Naive thymus-derived CD4-positive, alpha-beta T cell (primary cell): ENCODE measurements at regions not wholly inside any gene's neighbourhood (a gene's known extent, or its start where the extent isn't known, plus 50 kb on each side); places are given as distances from the start of the nearest gene placed in this dataset.

Source experiments
- ATAC-seq: fragments of 150-1000 bp; cut with Tn5 transposase; 2 replicates; pipeline ENCODE4 v1.10.0; 2021; ENCODE audit warnings: mild to moderate bottlenecking, moderate library complexity
- CTCF ChIA-PET: fragments of 350-600 bp; sonication (Branson Sonifier 250); formaldehyde crosslinking; loops from one replicate; lab custom pipeline; 2021; ENCODE audit warnings: antibody characterized with exemption; lab: Charles Lee
- POLR2A ChIA-PET: fragments of 350-600 bp; sonication (Branson Sonifier 250); formaldehyde crosslinking; loops from one replicate; lab custom pipeline; 2021; ENCODE audit warnings: antibody characterized with exemption, inconsistent platforms; lab: Charles Lee
- DNase-seq, 9 donors: peaks; one replicate each; pipeline versions ENCODE4 v3.0.0 to v3.0.0-alpha.2; 2020 to 2022; ENCODE audit warnings: mixed read lengths in 1 of 9
- H3K27ac ChIP-seq: one replicate; pipeline ENCODE4 v1.7.0; 2013; ENCODE audit warnings: mild to moderate bottlenecking, low read depth, low read length, moderate library complexity
- H3K27me3 ChIP-seq, 2 donors: one replicate each; pipeline ENCODE4 v1.7.0; 2013; ENCODE audit warnings: low read length in 2 of 2, mild to moderate bottlenecking in 2 of 2, moderate library complexity in 2 of 2; ENCODE audit not compliant: control insufficient read depth in 2 of 2, insufficient read depth in 2 of 2
- H3K36me3 ChIP-seq, 3 experiments: 1 replicate in 2 of 3; 2 replicates in 1 of 3; pipeline ENCODE4 v1.7.0; 2013; ENCODE audit warnings: low read length in 3 of 3, mild to moderate bottlenecking in 3 of 3, moderate library complexity in 1 of 3; ENCODE audit not compliant: insufficient read depth in 3 of 3, control insufficient read depth in 2 of 3
- H3K4me1 ChIP-seq, 2 donors: one replicate each; pipeline ENCODE4 v1.7.0; 2013; ENCODE audit warnings: low read length in 2 of 2, mild to moderate bottlenecking in 2 of 2, moderate library complexity in 1 of 2; ENCODE audit not compliant: control insufficient read depth in 2 of 2, insufficient read depth in 2 of 2
- H3K4me3 ChIP-seq: 2 replicates; pipeline ENCODE4 v1.7.0; 2013; ENCODE audit warnings: mild to moderate bottlenecking, low read length
- H3K9me3 ChIP-seq, 3 experiments: 1 replicate in 2 of 3; 2 replicates in 1 of 3; pipeline ENCODE4 v1.7.0; 2013; ENCODE audit warnings: low read length in 3 of 3; ENCODE audit not compliant: control insufficient read depth in 2 of 3
- H3K27ac Mint-ChIP-seq, 9 donors: one replicate each; pipeline ENCODE4 v1.8.0; 2020 to 2022; ENCODE audit warnings: mixed read lengths in 9 of 9, mild to moderate bottlenecking in 8 of 9, moderate library complexity in 5 of 9, inconsistent platforms in 2 of 9
- H3K27me3 Mint-ChIP-seq, 5 donors: one replicate each; pipeline ENCODE4 v1.8.0; 2021 to 2022; ENCODE audit warnings: mixed read lengths in 5 of 5, mild to moderate bottlenecking in 1 of 5
- H3K36me3 Mint-ChIP-seq, 5 donors: one replicate each; pipeline ENCODE4 v1.8.0; 2020 to 2022; ENCODE audit warnings: mixed read lengths in 5 of 5, mild to moderate bottlenecking in 3 of 5, inconsistent platforms in 1 of 5
- H3K4me1 Mint-ChIP-seq, 7 donors: one replicate each; pipeline ENCODE4 v1.8.0; 2020 to 2022; ENCODE audit warnings: mixed read lengths in 7 of 7, mild to moderate bottlenecking in 3 of 7, inconsistent platforms in 1 of 7
- H3K4me3 Mint-ChIP-seq, 10 donors: one replicate each; pipeline ENCODE4 v1.8.0; 2020 to 2022; ENCODE audit warnings: mild to moderate bottlenecking in 10 of 10, mixed read lengths in 10 of 10, moderate library complexity in 6 of 10, inconsistent platforms in 2 of 10
- H3K9me3 Mint-ChIP-seq, 11 donors: one replicate each; pipeline ENCODE4 v1.8.0; 2020 to 2022; ENCODE audit warnings: mixed read lengths in 11 of 11, mild to moderate bottlenecking in 4 of 11, inconsistent platforms in 1 of 11, moderate library complexity in 1 of 11
- intact Hi-C, 2 donors: fragments of 100-400 bp; cut with micrococcal nuclease; formaldehyde crosslinking; loops; one replicate each; pipeline ENCODE4 v1.15.1; 2023

DNA sequence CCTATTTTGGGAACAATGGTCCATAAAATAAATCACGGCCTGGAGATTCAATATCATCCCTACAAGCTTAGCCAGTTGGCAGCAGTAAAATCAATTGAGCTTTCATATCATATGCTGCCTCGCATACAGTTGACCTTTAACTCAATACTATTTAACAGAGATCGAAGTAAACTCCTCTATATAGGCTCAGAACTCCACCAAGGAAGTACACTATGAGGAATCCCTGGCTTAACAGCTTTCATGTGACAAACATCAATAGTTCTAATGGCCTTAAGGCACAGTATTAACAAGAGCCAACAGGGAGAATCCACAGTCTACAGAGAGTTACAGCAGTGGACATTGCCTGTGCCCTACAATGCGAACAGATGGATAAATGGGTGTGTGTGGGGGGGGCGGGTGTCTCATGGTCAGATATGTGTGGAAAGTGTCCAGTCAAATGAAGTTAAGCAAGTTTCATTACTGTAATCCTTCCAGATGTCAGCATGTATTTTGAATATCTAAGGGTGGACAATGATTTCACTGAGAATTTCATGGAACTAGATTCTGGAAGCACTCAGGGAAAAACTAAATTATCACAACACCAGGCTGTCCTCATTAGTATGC is 98.2 kb upstream of the FAM9B start:
- Mint-ChIP-seq H3K9me3 (peaks cover 0 to 6% (median 4%) of the 10 kb centered on the region in 11 donors), H3K4me3 (no peak overlapping the region), H3K27ac (no peak overlapping the region), H3K4me1 (peaks cover 0 to 2% (median 0%) of the 10 kb centered on the region in 7 donors), H3K27me3 (peaks cover 0 to 3% (median 0%) of the 10 kb centered on the region in 5 donors), H3K36me3 (peaks cover 0 to 3% (median 0%) of the 10 kb centered on the region in 5 donors)
- Histone ChIP-seq H3K27ac (no peak overlapping the region), H3K4me1 (no peaks in the 10 kb centered on the region), H3K27me3 (no peaks in the 10 kb centered on the region), H3K9me3 (no peaks in the 10 kb centered on the region), H3K36me3 (no peaks in the 10 kb centered on the region), H3K4me3 (no peak overlapping the region)
- ChIA-PET POLR2A (no interaction called here), CTCF (no interaction called here)
- intact Hi-C loops, result no loop called here
- ATAC-seq (no peak), DNase-seq (no peak)

DNA sequence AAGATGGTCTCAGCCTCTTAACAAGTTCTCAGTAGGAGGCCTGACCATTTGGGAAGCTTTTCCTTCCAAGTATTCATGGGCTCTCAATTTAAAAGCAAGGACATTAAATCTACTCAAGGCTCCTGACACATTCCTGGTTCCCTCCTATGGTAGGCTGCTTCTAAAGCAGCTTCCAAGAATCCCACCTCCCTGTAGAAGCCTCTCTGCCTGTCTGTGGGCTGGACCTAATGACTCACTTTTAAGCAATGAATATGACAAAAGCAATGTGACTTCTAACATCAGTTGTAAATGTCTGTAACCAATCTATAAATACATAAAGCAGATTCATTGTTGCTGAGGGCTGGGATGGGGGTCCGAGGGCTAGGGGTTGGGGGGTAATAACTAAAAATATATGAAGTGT is 99.5 kb upstream of the FAM9B start:
- no peaks in the 10 kb centered on the region for H3K27me3 Mint-ChIP-seq
- Histone ChIP-seq H3K4me1 (no peaks in the 10 kb centered on the region), H3K9me3 (no peaks in the 10 kb centered on the region), H3K27ac (no peak overlapping the region), H3K27me3 (no peaks in the 10 kb centered on the region), H3K4me3 (no peak overlapping the region), H3K36me3 (no peaks in the 10 kb centered on the region)
- H3K4me1 Mint-ChIP-seq, result peaks cover 0 to 2% (median 0%) of the 10 kb centered on the region in 7 donors
- ChIA-PET POLR2A (no interaction called here), CTCF (interaction anchor here (0.5 kb wide), 1 partner anchor 29 kb away, joined by 5 read pairs; no protein-coding TSS in a partner anchor)
- intact Hi-C loops, result no loop called here
- DNase-seq, result no peak
- H3K9me3 Mint-ChIP-seq, result peaks cover 0 to 6% (median 3%) of the 10 kb centered on the region in 11 donors
- H3K4me3 Mint-ChIP-seq, result no peak overlapping the region
- no peak overlapping the region for H3K27ac Mint-ChIP-seq
- peaks cover 0 to 4% (median 0%) of the 10 kb centered on the region in 5 donors for H3K36me3 Mint-ChIP-seq
- ATAC-seq, result no peak

DNA sequence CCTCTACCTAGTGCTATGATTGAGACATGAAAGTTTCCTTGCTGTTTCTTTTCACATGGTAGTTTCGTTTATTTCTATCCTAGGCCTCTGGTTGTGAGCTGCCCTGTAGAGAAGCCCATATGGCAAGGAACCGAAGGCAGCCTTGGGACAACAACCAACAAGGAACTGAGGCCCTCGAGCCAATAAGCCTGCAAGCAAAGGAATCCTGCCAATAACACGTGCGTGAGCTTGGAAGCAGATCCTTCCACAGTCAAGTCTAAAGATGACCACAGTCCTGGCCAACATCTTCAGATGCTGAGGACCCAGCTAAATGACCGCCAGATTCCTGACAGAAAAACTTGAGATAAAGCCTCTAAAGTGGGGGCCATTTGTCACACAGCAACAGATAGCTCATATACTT is 100.4 kb upstream of the FAM9B start:
- no peaks in the 10 kb centered on the region for H3K4me1 ChIP-seq
- no peaks in the 10 kb centered on the region for H3K9me3 ChIP-seq
- Mint-ChIP-seq H3K36me3 (peaks cover 0 to 4% (median 0%) of the 10 kb centered on the region in 5 donors), H3K27me3 (no peaks in the 10 kb centered on the region), H3K4me3 (no peak overlapping the region), H3K4me1 (peaks cover 0 to 2% (median 0%) of the 10 kb centered on the region in 7 donors), H3K9me3 (peaks cover 0 to 6% (median 3%) of the 10 kb centered on the region in 11 donors), H3K27ac (no peak overlapping the region)
- intact Hi-C loops, result no loop called here
- CTCF ChIA-PET, result no interaction called here
- H3K4me3 ChIP-seq, result no peak overlapping the region
- POLR2A ChIA-PET, result no interaction called here
- no peaks in the 10 kb centered on the region for H3K36me3 ChIP-seq
- ATAC-seq, result no peak
- H3K27ac ChIP-seq, result no peak overlapping the region
- no peak for DNase-seq
- H3K27me3 ChIP-seq, result no peaks in the 10 kb centered on the region

DNA sequence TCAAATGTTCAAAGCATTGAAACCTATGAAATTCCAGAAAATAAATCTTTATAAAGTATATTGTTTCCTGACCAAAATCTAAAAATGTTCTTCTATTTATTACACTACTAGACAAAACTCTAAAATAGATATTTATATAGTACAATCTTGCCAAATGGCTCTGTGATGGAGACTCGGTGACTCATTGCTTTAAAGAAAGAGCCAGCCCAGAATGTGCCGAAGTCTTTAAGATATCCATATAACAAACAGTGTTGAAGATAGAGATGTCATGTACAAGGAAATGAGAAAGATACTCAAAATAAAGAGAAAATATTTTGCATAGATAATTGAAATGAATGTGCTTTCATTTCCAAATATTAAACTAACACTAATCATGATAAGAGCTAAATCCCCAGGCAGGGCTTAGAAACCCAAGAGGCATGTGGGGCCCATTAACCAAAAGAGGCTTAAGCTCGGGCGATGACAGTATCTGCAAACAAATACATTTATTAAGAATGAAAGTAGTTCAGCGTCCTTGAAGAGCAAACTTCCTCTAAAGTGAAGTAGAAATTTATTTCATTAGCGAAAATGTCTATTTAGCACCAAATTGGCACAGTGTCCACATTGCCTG is 102.1 kb upstream of the FAM9B start:
- POLR2A ChIA-PET, result no interaction called here
- Histone ChIP-seq H3K27me3 (no peaks in the 10 kb centered on the region), H3K4me3 (no peak overlapping the region), H3K27ac (no peak overlapping the region), H3K4me1 (no peaks in the 10 kb centered on the region), H3K9me3 (no peaks in the 10 kb centered on the region), H3K36me3 (no peaks in the 10 kb centered on the region)
- Mint-ChIP-seq H3K4me1 (no peaks in the 10 kb centered on the region), H3K9me3 (peaks cover 0 to 6% (median 3%) of the 10 kb centered on the region in 11 donors), H3K4me3 (no peak overlapping the region), H3K36me3 (peaks cover 0 to 4% (median 0%) of the 10 kb centered on the region in 5 donors), H3K27me3 (peaks cover 0 to 5% (median 0%) of the 10 kb centered on the region in 5 donors), H3K27ac (no peak overlapping the region)
- ATAC-seq (no peak), DNase-seq (no peak)
- intact Hi-C loops, result no loop called here
- CTCF ChIA-PET, result no interaction called here

DNA sequence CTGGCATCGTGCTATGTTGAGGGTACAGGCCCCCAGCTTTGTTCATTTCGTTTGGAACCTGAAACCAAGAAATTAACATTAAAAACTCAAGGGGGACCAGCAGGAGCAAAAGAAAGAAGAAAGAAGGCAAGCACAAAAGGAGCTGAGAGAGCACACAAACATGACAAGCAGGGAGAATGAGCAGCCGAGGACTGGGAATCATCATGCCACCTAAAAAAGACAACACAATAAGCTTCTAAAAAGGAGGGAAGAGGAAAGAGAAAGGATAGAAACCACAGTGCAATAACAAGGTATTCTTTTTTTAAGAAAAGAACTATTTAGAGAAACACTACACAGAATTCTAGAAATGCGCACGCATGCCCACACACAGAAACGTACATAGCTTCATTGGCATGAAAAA is 103.2 kb upstream of the FAM9B start:
- ChIA-PET POLR2A (no interaction called here), CTCF (interaction anchor here (1.0 kb wide), 1 partner anchor 8 kb away, joined by 3 read pairs; no protein-coding TSS in a partner anchor)
- H3K9me3 Mint-ChIP-seq, result peaks cover 0 to 6% (median 3%) of the 10 kb centered on the region in 11 donors
- H3K36me3 Mint-ChIP-seq, result peaks cover 0 to 4% (median 0%) of the 10 kb centered on the region in 5 donors
- ATAC-seq (no peak), DNase-seq (no peak)
- H3K27ac ChIP-seq, result no peak overlapping the region
- no peaks in the 10 kb centered on the region for H3K27me3 ChIP-seq
- no peak overlapping the region for H3K4me3 ChIP-seq
- H3K4me3 Mint-ChIP-seq, result no peak overlapping the region
- no peaks in the 10 kb centered on the region for H3K36me3 ChIP-seq
- H3K4me1 Mint-ChIP-seq, result no peaks in the 10 kb centered on the region
- no peaks in the 10 kb centered on the region for H3K9me3 ChIP-seq
- H3K27me3 Mint-ChIP-seq, result peaks cover 0 to 5% (median 0%) of the 10 kb centered on the region in 5 donors
- H3K4me1 ChIP-seq, result no peaks in the 10 kb centered on the region
- no peak overlapping the region for H3K27ac Mint-ChIP-seq
- intact Hi-C loops, result no loop called here

DNA sequence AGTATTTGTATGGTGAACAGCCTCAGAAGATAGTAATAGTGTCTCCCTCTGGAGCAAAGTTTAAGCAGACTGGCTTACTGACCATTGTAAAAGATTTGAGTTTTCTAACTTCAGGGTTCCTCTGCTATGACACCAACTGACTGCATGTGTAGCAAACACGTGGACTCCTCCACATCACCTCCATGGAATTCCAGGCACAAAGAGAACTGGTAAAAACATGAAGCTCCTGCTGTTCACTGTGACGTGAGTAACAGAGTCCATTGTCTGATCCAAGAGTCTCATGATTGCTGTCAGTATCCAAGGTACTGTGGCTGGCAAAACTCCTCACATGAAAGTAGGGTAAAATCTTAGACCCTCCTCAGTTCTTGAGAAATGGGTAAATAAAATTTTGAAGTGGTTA is 107.6 kb upstream of the FAM9B start:
- Mint-ChIP-seq H3K27me3 (peaks cover 0 to 5% (median 0%) of the 10 kb centered on the region in 5 donors), H3K4me1 (peaks cover 0 to 4% (median 0%) of the 10 kb centered on the region in 7 donors), H3K36me3 (peaks cover 0 to 4% (median 0%) of the 10 kb centered on the region in 5 donors), H3K9me3 (peaks cover 0 to 1% (median 0%) of the 10 kb centered on the region in 11 donors), H3K27ac (no peak overlapping the region), H3K4me3 (no peak overlapping the region)
- no peak overlapping the region for H3K27ac ChIP-seq
- no peak overlapping the region for H3K4me3 ChIP-seq
- H3K36me3 ChIP-seq, result no peaks in the 10 kb centered on the region
- intact Hi-C loops, result no loop called here
- no peak for DNase-seq
- H3K4me1 ChIP-seq, result no peaks in the 10 kb centered on the region
- ChIA-PET CTCF (no interaction called here), POLR2A (no interaction called here)
- no peaks in the 10 kb centered on the region for H3K9me3 ChIP-seq
- ATAC-seq, result no peak
- no peaks in the 10 kb centered on the region for H3K27me3 ChIP-seq
